CD14-positive monocyte (primary cell): ENCODE measurements at regions not wholly inside any gene's neighbourhood (a gene's known extent, or its start where the extent isn't known, plus 50 kb on each side); places are given as distances from the start of the nearest gene placed in this dataset.

Experiments used
- DNase-seq, 3 donors: peaks; one replicate each; pipeline ENCODE4 v3.0.0-alpha.2; 2011 to 2022
- H2AFZ ChIP-seq: 2 replicates; pipeline ENCODE4 v1.6.0; 2012; ENCODE audit warnings: mild to moderate bottlenecking, low read depth, low read length, inconsistent platforms; ENCODE audit not compliant: insufficient read depth, poor library complexity, severe bottlenecking
- H3K27ac ChIP-seq, 2 donors: 1 replicate in 1 of 2; 2 replicates in 1 of 2; pipeline ENCODE4 v1.5.1; 2012 to 2013; ENCODE audit warnings: low read length in 2 of 2, control low read depth in 1 of 2, inconsistent platforms in 1 of 2, low read depth in 1 of 2, mild to moderate bottlenecking in 1 of 2
- H3K27me3 ChIP-seq, 2 donors: one replicate each; pipeline versions ENCODE4 v1.6.0 to v1.6.1; 2011 to 2013; ENCODE audit warnings: low read length in 2 of 2; ENCODE audit not compliant: control insufficient read depth in 2 of 2, insufficient read depth in 2 of 2
- H3K36me3 ChIP-seq, 2 donors: replicated peaks in 1 of 2; 1 replicate in 1 of 2; 2 replicates in 1 of 2; pipeline versions ENCODE4 v1.5.1 to v1.6.1; 2012 to 2013; ENCODE audit warnings: low read length in 2 of 2, control low read depth in 1 of 2, inconsistent platforms in 1 of 2, mild to moderate bottlenecking in 1 of 2; ENCODE audit not compliant: insufficient read depth in 2 of 2, control insufficient read depth in 1 of 2
- H3K4me1 ChIP-seq, 2 donors: 1 replicate in 1 of 2; 2 replicates in 1 of 2; pipeline versions ENCODE4 v1.5.1 to v1.6.1; 2012 to 2013; ENCODE audit warnings: low read length in 2 of 2, control low read depth in 1 of 2, inconsistent platforms in 1 of 2, mild to moderate bottlenecking in 1 of 2, moderate library complexity in 1 of 2; ENCODE audit not compliant: insufficient read depth in 2 of 2, control insufficient read depth in 1 of 2
- H3K4me2 ChIP-seq: replicated peaks from 2 replicates; pipeline ENCODE3; 2012; ENCODE audit warnings: low read length, moderate library complexity, mild to moderate bottlenecking; ENCODE audit not compliant: poor library complexity, severe bottlenecking; ENCODE audit errors: extremely low read depth
- H3K4me3 ChIP-seq, 3 experiments: fragments of 200-600 bp in 1 of 3; sonication (generic) in 1 of 3; replicated peaks in 1 of 3; 1 replicate in 2 of 3; 2 replicates in 1 of 3; pipeline ENCODE4 v1.5.1; 2011 to 2013; ENCODE audit warnings: low read length in 3 of 3, mild to moderate bottlenecking in 3 of 3, control low read depth in 2 of 3, low read depth in 2 of 3, inconsistent platforms in 1 of 3, moderate library complexity in 1 of 3
- H3K79me2 ChIP-seq: 2 replicates; pipeline ENCODE4 v1.6.0; 2012; ENCODE audit warnings: mild to moderate bottlenecking, control low read depth, inconsistent platforms, low read length, moderate library complexity; ENCODE audit not compliant: insufficient read depth
- H3K9ac ChIP-seq: 2 replicates; pipeline ENCODE4 v1.6.0; 2017; ENCODE audit warnings: low read length, mild to moderate bottlenecking; ENCODE audit not compliant: insufficient read depth, poor library complexity, severe bottlenecking
- H3K9me3 ChIP-seq, 2 donors: replicated peaks in 1 of 2; 1 replicate in 1 of 2; 2 replicates in 1 of 2; pipeline versions ENCODE4 v1.5.1 to v1.6.1; 2012 to 2013; ENCODE audit warnings: low read length in 2 of 2, control low read depth in 1 of 2; ENCODE audit not compliant: control insufficient read depth in 1 of 2, insufficient read depth in 1 of 2
- H4K20me1 ChIP-seq: 2 replicates; pipeline ENCODE4 v1.6.0; 2012; ENCODE audit warnings: mild to moderate bottlenecking, low read length, control low read depth, moderate library complexity; ENCODE audit not compliant: insufficient read depth
- H3K27ac Mint-ChIP-seq, 7 donors: one replicate each; pipeline ENCODE4 v1.8.0; 2020; ENCODE audit warnings: mild to moderate bottlenecking in 7 of 7, mixed read lengths in 7 of 7, moderate library complexity in 6 of 7, inconsistent platforms in 2 of 7
- H3K27me3 Mint-ChIP-seq, 3 donors: one replicate each; pipeline ENCODE4 v1.8.0; 2021 to 2022; ENCODE audit warnings: low read depth in 3 of 3, mild to moderate bottlenecking in 3 of 3, mixed read lengths in 3 of 3, moderate library complexity in 3 of 3, inconsistent platforms in 1 of 3
- H3K36me3 Mint-ChIP-seq, 2 donors: one replicate each; pipeline ENCODE4 v1.8.0; 2020; ENCODE audit warnings: mixed read lengths in 2 of 2, inconsistent platforms in 1 of 2, mild to moderate bottlenecking in 1 of 2
- H3K4me1 Mint-ChIP-seq: one replicate; pipeline ENCODE4 v1.8.0; 2020; ENCODE audit warnings: mild to moderate bottlenecking, mixed read lengths
- H3K4me3 Mint-ChIP-seq, 2 donors: one replicate each; pipeline ENCODE4 v1.8.0; 2020; ENCODE audit warnings: mild to moderate bottlenecking in 2 of 2, mixed read lengths in 2 of 2, moderate library complexity in 1 of 2
- H3K9me3 Mint-ChIP-seq, 7 donors: one replicate each; pipeline ENCODE4 v1.8.0; 2020 to 2022; ENCODE audit warnings: mixed read lengths in 7 of 7, mild to moderate bottlenecking in 6 of 7, moderate library complexity in 6 of 7, inconsistent platforms in 2 of 7
- WGBS: methylation state at CpG from one replicate; pipeline ENCODE4 v1.1.5; 2013; ENCODE audit warnings: missing lambda C conversion rate; ENCODE audit not compliant: insufficient coverage; 5-methylcytosine and 5-hydroxymethylcytosine counted together
- intact Hi-C, 2 donors: fragments of 100-400 bp; cut with micrococcal nuclease; formaldehyde crosslinking; loops; one replicate each; pipeline versions ENCODE4 v1.15.0 to v1.15.1; 2023
- TF ChIP-seq, protein P1 (sequence below): fragments of 200-600 bp; IDR thresholded peaks from one replicate; pipeline ENCODE4 v1.8.0; 2022; ENCODE audit warnings: antibody characterized with exemption, mild to moderate bottlenecking

DNA sequence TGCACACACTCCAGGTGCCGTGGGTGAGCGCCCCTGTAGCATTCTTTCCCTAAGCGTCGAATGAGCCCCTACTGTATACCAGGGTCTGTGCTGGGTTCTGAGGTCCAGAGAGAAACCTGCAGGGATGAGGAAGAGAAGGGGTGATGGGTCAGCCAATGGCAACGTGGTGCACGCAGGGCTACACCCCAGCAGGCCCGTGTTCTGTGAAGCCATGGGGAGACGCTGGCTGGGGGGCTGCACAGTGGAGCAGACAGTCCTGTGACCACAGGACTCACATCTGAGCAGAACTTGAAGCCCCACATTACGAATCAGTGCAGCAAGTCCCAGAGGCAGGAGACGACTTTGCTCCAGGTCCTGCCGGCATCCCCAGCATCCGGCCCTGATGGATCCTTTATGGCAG, 1481.4 kb downstream of the BRD1 start:
- peaks cover 0 to 3% (median 0%) of the 10 kb centered on the region in 7 donors for H3K9me3 Mint-ChIP-seq
- Histone ChIP-seq H3K9me3 (no peaks in the 10 kb centered on the region), H4K20me1 (no peaks in the 10 kb centered on the region), H3K27ac (no peak overlapping the region), H3K36me3 (no peaks in the 10 kb centered on the region), H3K27me3 (no peaks in the 10 kb centered on the region), H3K79me2 (no peaks in the 10 kb centered on the region), H3K9ac (no peak overlapping the region), H3K4me2 (no peak overlapping the region), H2AFZ (no peak overlapping the region), H3K4me1 (no peaks in the 10 kb centered on the region), H3K4me3 (no peak overlapping the region)
- TF ChIP-seq, protein P1, sequence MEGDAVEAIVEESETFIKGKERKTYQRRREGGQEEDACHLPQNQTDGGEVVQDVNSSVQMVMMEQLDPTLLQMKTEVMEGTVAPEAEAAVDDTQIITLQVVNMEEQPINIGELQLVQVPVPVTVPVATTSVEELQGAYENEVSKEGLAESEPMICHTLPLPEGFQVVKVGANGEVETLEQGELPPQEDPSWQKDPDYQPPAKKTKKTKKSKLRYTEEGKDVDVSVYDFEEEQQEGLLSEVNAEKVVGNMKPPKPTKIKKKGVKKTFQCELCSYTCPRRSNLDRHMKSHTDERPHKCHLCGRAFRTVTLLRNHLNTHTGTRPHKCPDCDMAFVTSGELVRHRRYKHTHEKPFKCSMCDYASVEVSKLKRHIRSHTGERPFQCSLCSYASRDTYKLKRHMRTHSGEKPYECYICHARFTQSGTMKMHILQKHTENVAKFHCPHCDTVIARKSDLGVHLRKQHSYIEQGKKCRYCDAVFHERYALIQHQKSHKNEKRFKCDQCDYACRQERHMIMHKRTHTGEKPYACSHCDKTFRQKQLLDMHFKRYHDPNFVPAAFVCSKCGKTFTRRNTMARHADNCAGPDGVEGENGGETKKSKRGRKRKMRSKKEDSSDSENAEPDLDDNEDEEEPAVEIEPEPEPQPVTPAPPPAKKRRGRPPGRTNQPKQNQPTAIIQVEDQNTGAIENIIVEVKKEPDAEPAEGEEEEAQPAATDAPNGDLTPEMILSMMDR, result no peak
- H3K27ac Mint-ChIP-seq, result no peak overlapping the region
- DNase-seq, result no peak
- H3K36me3 Mint-ChIP-seq, result no peaks in the 10 kb centered on the region
- no peaks in the 10 kb centered on the region for H3K4me1 Mint-ChIP-seq
- H3K27me3 Mint-ChIP-seq, result peaks cover 7% of the 10 kb centered on the region in 3 donors
- WGBS, result 93% methylated on average over 12 of the region's 12 CpGs
- intact Hi-C loops, result no loop called here
- no peak overlapping the region for H3K4me3 Mint-ChIP-seq

- Histone ChIP-seq H3K79me2 (no peaks in the 10 kb centered on the region), H2AFZ (no peak overlapping the region), H3K36me3 (no peaks in the 10 kb centered on the region), H3K27ac (no peak overlapping the region), H4K20me1 (no peaks in the 10 kb centered on the region), H3K4me3 (no peak overlapping the region), H3K27me3 (no peaks in the 10 kb centered on the region), H3K9me3 (no peaks in the 10 kb centered on the region), H3K9ac (no peak overlapping the region), H3K4me2 (no peak overlapping the region), H3K4me1 (no peaks in the 10 kb centered on the region)
- TF ChIP-seq, protein P1, result no peak
- Mint-ChIP-seq H3K27ac (no peak overlapping the region), H3K4me1 (no peaks in the 10 kb centered on the region), H3K36me3 (no peaks in the 10 kb centered on the region), H3K27me3 (peaks cover 8 to 11% (median 10%) of the 10 kb centered on the region in 3 donors), H3K9me3 (no peaks in the 10 kb centered on the region), H3K4me3 (no peak overlapping the region)
- 81% methylated on average over 9 of the region's 14 CpGs for WGBS
- no peak for DNase-seq
- intact Hi-C loops, result no loop called here
These were observed 1482.0 kb downstream of the BRD1 start for GRCh38 chr22:48345631-48346030.
